Sigmoid colon (tissue), 4 donors: ENCODE measurements at regions not wholly inside any gene's neighbourhood (a gene's known extent, or its start where the extent isn't known, plus 50 kb on each side); places are given as distances from the start of the nearest gene placed in this dataset.

Experiments used
- CTCF ChIP-seq, 4 experiments: fragments of 450-650 bp in 3 of 4; fragments of 200-600 bp in 1 of 4; IDR thresholded peaks; one replicate each; pipeline ENCODE4 v1.5.1; 2016 to 2019; ENCODE audit warnings: antibody characterized with exemption in 4 of 4, mild to moderate bottlenecking in 3 of 4, moderate library complexity in 2 of 4
- EP300 ChIP-seq, 4 donors: sonication (generic); formaldehyde crosslinking; IDR thresholded peaks; one replicate each; pipeline ENCODE4 v1.6.1; 2017; ENCODE audit warnings: antibody characterized with exemption in 4 of 4
- POLR2A ChIP-seq, 2 donors: fragments of 450-650 bp; IDR thresholded peaks; one replicate each; pipeline ENCODE4 v1.6.1; 2016; ENCODE audit warnings: antibody characterized with exemption in 2 of 2, mild to moderate bottlenecking in 2 of 2, moderate library complexity in 2 of 2

- TF ChIP-seq CTCF (IDR thresholded peaks at IDR 0.05) (no peak), POLR2A (IDR thresholded peaks at IDR 0.05) (no peak), EP300 (IDR thresholded peaks at IDR 0.05) (no peak)
These were observed 322.7 kb downstream of the NPIPA8 start for GRCh38 chr16:18013863-18014262.
